ENCODE measurements at regions not wholly inside any gene's neighbourhood (a gene's known extent, or its start where the extent isn't known, plus 50 kb on each side); places are given as distances from the start of the nearest gene placed in this dataset.
"Not testable (repeated sequence)": the region's sequence is repeated elsewhere in the genome, so short reads cannot be mapped to it uniquely, and the experiment has no call there.

DNA sequence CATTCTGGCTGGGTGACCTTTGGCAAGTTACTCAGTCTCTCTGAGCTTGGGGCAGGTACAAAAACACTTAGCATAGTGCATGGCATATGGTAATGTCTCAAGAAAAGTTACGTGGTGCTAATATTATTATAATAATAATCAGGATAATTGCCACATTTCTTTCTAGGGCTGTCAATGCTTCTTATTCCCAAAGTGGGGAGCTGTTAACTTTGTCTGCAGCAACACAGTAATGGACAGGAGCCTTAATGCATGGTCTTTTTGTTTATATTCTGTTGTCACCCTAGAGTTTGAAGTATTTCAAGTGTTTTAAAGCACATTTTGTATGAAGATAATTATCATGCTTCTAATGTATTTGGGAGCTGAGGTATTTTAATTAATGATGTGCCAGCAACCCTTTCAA lies 121.8 kb downstream of the FHIP1A start:
- no peak for DNase-seq (ENCODE audit: low spot score)
- H3K4me1 Mint-ChIP-seq (ENCODE audit: low read depth in 2 of 2), result no peaks in the 10 kb centered on the region
- H3K4me3 Mint-ChIP-seq, result no peak overlapping the region
- no peaks in the 10 kb centered on the region for H3K36me3 Mint-ChIP-seq
- peaks cover 3 to 7% of the 10 kb centered on the region in 2 donors for H3K27me3 Mint-ChIP-seq
- ATAC-seq, result no peak
- no peak overlapping the region for H3K27ac Mint-ChIP-seq
- no peaks in the 10 kb centered on the region for H3K9me3 Mint-ChIP-seq

DNA sequence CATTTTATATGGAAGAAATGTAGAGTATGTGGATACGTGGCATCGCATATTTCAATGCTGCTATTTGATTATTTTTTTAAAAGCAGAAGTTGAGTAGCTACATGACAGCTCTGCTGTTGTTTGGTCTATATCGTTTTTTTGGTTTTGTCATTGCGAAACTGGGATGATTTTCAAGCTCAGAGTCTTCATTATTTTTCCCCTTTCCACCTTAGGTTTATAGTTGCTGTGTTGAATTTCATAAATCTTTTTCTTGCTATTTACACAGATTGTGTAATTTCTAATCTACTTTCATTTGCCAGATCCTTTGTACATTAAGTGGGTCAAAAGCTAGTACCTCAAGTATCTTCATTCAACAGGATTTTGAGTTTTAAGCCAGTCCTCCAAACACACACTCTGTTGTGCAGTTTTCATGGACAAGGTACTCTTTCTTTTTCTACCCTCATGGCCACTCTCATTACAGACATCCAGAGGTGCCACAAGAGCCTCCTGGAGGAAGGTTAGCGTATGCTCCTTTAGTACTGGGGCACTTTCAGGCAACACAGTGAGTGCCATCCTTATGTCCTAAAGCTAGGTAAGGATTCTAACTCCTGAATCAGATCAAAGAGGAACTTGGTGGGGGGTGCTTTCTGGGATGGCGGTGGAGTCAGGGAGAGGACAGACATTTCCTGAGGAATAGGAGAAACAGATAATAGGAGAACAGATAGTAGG lies 123.2 kb downstream of the FHIP1A start:
- Mint-ChIP-seq H3K36me3 (no peaks in the 10 kb centered on the region), H3K9me3 (no peaks in the 10 kb centered on the region), H3K4me3 (no peak overlapping the region), H3K4me1 (ENCODE audit: low read depth in 2 of 2) (no peaks in the 10 kb centered on the region), H3K27ac (no peak overlapping the region), H3K27me3 (peaks cover 5 to 15% of the 10 kb centered on the region in 2 donors)
- DNase-seq (ENCODE audit: low spot score) (no peak), ATAC-seq (no peak)

DNA sequence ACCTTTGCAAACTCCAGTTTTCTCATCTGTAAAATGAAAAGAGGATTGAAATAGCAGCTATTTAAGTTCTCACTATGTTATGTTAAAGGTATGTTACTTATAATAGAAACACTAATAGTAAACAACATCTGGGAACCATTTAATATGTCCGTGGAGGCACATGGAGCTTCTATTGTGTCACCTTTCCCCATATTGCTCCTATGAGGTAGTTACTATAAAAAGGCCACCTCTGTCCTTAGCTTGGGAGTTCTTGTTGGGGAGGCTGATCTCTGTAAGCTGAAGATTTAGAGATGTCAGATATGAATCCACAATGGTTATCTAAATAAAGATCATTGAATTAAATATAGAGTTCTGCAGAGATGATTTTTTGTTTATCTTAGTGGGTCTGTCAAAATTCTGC lies 125.2 kb downstream of the FHIP1A start:
- Mint-ChIP-seq H3K9me3 (no peaks in the 10 kb centered on the region), H3K36me3 (no peaks in the 10 kb centered on the region), H3K4me1 (ENCODE audit: low read depth in 2 of 2) (no peaks in the 10 kb centered on the region), H3K4me3 (no peak overlapping the region), H3K27ac (no peak overlapping the region), H3K27me3 (peaks cover 5 to 20% of the 10 kb centered on the region in 2 donors)
- ATAC-seq, result no peak
- DNase-seq (ENCODE audit: low spot score), result no peak

DNA sequence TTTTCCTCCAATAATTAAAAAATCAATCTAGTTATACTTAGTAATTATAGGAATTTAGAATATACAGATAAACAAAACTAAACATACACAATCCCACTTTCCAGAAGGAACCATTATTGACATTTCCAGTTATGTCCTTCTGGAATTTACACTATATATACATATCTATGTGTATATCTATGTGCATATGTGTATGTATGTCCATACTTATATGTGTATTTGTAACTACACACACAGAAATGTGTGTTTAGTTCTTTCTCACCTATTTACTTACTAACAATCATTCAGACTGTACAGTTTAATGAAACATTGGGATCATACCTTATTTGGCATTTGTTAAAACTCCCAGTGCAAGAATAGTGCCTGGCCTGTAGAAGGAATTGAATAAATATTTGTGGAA lies 126.4 kb downstream of the FHIP1A start:
- H3K36me3 Mint-ChIP-seq, result no peaks in the 10 kb centered on the region
- H3K4me1 Mint-ChIP-seq (ENCODE audit: low read depth in 2 of 2), result no peaks in the 10 kb centered on the region
- no peak overlapping the region for H3K4me3 Mint-ChIP-seq
- H3K9me3 Mint-ChIP-seq, result no peaks in the 10 kb centered on the region
- no peak overlapping the region for H3K27ac Mint-ChIP-seq
- DNase-seq (ENCODE audit: low spot score) (no peak), ATAC-seq (no peak)
- H3K27me3 Mint-ChIP-seq, result peaks cover 5 to 20% of the 10 kb centered on the region in 2 donors

DNA sequence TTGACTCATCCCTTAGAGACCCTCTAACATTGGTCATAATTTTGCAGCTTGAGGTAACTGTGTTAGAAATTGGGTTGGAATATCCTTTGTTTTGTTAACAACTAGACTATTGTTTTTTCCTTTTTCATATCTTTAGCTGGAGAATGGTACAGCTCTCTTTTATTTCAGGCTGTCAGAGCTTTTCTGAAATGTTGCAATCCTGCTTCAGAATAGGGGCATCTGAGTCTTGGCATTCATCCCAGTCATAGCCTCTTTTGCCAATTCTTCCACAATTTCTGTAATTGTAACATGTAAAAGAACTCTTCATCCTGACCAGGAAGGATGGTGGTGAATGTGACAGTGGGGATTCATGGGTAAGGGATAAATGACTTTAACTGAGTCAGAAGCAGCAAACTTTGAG lies 128.7 kb downstream of the FHIP1A start:
- H3K36me3 Mint-ChIP-seq, result no peaks in the 10 kb centered on the region
- H3K4me3 Mint-ChIP-seq, result no peak overlapping the region
- peaks cover 5 to 27% of the 10 kb centered on the region in 2 donors for H3K27me3 Mint-ChIP-seq
- H3K27ac Mint-ChIP-seq, result no peak overlapping the region
- ATAC-seq, result no peak
- H3K9me3 Mint-ChIP-seq, result no peaks in the 10 kb centered on the region
- no peaks in the 10 kb centered on the region for H3K4me1 Mint-ChIP-seq (ENCODE audit: low read depth in 2 of 2)
- DNase-seq (ENCODE audit: low spot score), result no peak

DNA sequence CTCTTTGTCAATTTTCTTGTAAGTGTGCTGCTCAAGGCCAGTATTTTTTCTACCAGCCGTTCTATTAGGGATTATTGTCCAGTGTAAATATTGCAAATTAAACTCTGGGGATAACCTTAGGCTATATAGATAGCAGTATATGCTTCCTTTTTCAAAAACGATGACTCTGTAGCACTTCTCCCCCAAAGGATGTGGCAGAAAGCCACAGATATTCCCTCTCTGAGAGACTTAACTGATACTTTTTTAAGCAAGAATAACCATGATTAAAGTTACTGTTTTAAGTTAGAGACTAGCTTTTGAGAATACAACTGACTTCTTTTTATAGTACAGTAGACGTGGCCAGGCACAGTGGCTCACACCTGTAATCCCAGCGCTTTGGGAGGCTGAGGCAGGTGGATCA lies 130.0 kb downstream of the FHIP1A start:
- ATAC-seq, result no peak

DNA sequence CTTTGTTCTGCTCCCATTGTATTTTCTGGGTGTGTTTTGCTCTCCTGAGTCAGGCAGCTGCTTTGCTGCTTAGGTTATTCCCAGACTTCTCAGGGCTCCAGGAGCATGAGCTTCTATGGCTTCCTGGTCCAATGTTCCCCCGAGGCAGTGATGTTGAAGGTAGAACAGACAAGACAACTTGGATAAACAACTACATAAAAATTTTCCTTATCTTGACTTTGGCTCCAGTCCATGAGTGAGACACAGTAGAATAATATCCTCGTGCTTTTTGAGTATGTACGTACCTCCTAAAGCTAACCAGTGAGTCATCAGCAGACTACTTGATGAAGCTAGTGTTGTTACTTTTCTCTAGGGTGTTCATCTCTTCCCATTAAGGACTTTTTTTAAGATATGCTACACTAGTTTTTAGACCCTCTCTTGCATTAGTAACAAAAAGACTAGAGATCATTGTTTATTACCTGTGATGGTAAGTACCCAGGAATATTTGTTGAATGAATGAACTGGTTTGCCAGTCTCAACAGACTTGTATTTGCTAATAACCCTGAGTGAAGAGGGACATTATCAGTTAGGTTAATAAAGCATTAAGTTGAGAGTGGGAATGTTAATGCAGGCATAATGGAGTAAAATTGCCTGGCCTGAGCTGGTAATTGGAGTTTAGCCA lies 131.9 kb downstream of the FHIP1A start:
- ATAC-seq, result no peak
- Mint-ChIP-seq H3K9me3 (no peaks in the 10 kb centered on the region), H3K27ac (no peak overlapping the region), H3K4me3 (no peak overlapping the region), H3K27me3 (peaks cover 5 to 26% of the 10 kb centered on the region in 2 donors), H3K36me3 (no peaks in the 10 kb centered on the region), H3K4me1 (ENCODE audit: low read depth in 2 of 2) (no peaks in the 10 kb centered on the region)
- DNase-seq (ENCODE audit: low spot score), result no peak

More for the DNA sequence above, 130.0 kb downstream of the FHIP1A start:
- no peaks in the 10 kb centered on the region for H3K4me1 Mint-ChIP-seq (ENCODE audit: low read depth in 2 of 2)
- H3K27me3 Mint-ChIP-seq, result peaks cover 5 to 27% of the 10 kb centered on the region in 2 donors
- H3K9me3 Mint-ChIP-seq, result no peaks in the 10 kb centered on the region
- DNase-seq (ENCODE audit: low spot score), result no peak
- H3K4me3 Mint-ChIP-seq, result no peak overlapping the region
- H3K27ac Mint-ChIP-seq, result no peak overlapping the region
- no peaks in the 10 kb centered on the region for H3K36me3 Mint-ChIP-seq

DNA sequence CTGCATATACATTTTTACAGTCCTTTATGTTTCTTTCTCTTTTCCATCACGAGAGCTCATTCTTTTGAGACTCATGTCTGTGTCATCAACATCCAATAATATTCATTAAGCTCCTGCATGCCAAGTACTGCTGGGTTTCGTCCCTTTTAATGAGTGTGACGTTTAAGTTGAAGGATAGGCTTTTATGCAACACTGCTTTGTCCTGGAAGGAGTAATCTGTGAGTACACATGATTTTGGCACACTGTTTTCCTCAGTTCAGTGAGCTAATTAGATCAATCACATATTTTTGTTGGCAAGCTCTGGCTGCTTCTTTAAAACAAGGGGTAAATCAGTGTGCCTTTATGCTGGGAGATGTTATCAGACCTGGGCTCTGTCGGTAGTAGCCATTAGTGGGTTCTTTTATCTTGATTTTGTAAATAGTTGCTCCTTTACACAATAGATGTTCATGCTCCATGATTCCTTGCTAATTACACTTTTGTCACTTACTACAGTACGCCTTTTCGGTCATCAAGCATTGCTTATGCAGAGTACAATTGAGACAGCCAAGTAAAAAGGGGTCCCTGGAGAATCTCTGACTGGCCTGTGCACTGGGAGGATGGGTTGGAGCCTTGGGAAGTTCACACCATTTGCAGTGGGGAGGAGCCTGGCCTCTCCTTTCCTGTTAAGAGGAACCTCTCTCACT lies 132.6 kb downstream of the FHIP1A start:
- Mint-ChIP-seq H3K9me3 (peaks cover 4% of the 10 kb centered on the region), H3K36me3 (no peaks in the 10 kb centered on the region), H3K27me3 (peaks cover 4 to 19% of the 10 kb centered on the region in 2 donors), H3K4me3 (no peak overlapping the region), H3K4me1 (ENCODE audit: low read depth in 2 of 2) (no peaks in the 10 kb centered on the region), H3K27ac (no peak overlapping the region)
- no peak for DNase-seq (ENCODE audit: low spot score)
- no peak for ATAC-seq

DNA sequence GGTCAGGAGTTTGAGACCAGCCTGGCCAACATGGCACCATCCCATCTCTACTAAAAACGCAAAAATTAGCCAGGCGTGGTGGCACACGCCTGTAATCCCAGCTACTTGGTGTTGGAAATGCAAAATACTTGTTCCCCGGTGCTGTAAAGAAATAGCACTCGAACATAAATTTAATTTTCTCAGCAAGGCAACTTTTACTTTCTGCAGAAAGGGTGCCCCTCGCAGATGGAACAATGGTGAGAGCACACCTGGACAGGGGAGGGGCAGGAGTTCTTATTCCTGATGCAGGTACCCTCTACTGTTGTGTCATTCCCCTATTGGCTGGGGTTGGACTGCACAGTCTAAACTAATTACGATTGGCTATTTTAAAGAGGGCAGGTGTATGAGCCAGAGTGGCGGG lies 139.7 kb downstream of the FHIP1A start:
- DNase-seq (ENCODE audit: low spot score) (no peak), ATAC-seq (no peak)
- Mint-ChIP-seq H3K27me3 (peaks cover 0 to 2% of the 10 kb centered on the region in 2 donors), H3K4me3 (no peak overlapping the region), H3K36me3 (peaks cover 6% of the 10 kb centered on the region), H3K4me1 (ENCODE audit: low read depth in 2 of 2) (no peaks in the 10 kb centered on the region), H3K27ac (no peak overlapping the region), H3K9me3 (peaks cover 8% of the 10 kb centered on the region)

DNA sequence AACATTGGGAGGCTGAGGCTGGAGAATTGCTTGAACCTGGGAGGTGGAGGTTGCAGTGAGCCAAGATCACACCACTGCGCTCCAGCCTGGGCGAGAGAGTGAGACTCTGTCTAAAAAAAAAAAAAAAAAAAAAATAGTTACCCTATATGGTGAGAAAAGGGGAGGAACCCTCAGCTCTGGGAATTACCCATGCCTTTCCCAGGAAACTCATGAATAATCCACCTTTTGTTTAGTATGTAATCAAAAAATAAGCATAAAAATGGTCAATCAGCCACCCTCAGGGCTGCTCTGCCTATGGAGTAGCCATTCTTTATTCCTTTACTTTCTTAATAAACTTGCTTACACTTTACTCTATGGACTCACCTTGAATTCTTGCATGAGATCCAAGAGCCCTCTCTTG lies 140.4 kb downstream of the FHIP1A start:
- ATAC-seq; H3K27me3 Mint-ChIP-seq; H3K27ac Mint-ChIP-seq; H3K9me3 Mint-ChIP-seq; DNase-seq (ENCODE audit: low spot score); H3K4me1 Mint-ChIP-seq (ENCODE audit: low read depth in 2 of 2); H3K4me3 Mint-ChIP-seq; H3K36me3 Mint-ChIP-seq: not testable (repeated sequence)

DNA sequence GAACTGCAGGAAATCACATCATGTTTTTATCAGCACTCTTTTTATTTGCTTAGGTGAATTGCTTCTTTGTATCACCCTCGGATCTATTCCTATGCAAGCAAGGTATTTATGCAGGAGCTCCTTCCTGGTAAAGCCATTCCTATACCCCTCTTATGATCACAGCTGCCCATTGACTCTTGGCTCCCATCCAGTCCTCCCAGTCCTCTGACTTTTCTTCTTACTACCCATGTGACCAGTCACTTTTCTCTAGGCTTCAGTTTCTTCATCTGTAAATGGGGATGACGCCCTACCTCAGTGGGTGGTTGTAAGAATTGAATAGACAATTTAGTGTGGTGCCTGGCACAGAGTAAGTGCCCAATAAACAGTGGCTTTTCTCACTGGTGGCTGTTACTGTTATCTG lies 144.9 kb downstream of the FHIP1A start:
- peaks cover 4% of the 10 kb centered on the region for H3K36me3 Mint-ChIP-seq
- H3K4me1 Mint-ChIP-seq (ENCODE audit: low read depth in 2 of 2), result no peaks in the 10 kb centered on the region
- peaks cover 5 to 11% of the 10 kb centered on the region in 2 donors for H3K27me3 Mint-ChIP-seq
- DNase-seq (ENCODE audit: low spot score) (no peak), ATAC-seq (no peak)
- H3K27ac Mint-ChIP-seq, result no peak overlapping the region
- no peak overlapping the region for H3K4me3 Mint-ChIP-seq
- H3K9me3 Mint-ChIP-seq, result peaks cover 3% of the 10 kb centered on the region

DNA sequence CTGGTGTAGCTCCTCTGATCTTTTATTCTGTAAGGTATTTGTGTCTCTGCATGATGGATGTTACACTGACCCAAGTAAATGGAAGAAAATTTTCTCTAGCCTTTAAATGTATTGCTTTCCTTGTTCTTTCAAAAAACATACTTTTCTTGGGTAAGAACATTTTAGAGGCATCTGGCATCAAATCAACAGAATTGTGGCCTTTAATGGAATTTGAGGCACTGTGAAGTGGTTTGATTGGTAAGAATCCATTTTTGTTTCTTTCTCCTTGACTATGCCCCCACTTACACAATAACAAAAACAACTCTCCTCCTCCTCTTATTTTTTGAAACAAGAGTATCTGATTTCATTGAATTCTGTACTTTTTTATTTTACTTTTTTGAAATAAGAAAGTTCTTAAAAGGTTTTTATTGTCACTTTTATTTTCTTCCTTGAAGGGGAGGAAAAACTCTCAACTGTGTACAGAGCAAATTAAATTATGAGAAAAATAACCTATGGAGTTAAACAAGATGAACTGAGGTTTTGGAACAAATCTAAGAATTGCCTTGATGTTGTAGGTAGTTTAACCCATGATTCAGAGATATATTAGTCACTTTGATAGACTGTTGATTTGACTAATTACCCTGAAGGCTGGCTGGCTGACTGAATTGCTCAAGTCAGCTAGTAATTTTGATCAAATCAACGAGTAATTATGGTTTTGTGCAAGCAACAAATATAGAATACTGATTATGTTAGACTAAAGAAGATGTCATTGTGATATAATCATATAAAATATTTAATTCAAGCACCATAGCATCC lies 146.4 kb downstream of the FHIP1A start:
- DNase-seq (ENCODE audit: low spot score) (no peak), ATAC-seq (no peak)
- H3K36me3 Mint-ChIP-seq, result no peaks in the 10 kb centered on the region
- no peaks in the 10 kb centered on the region for H3K4me1 Mint-ChIP-seq (ENCODE audit: low read depth in 2 of 2)
- no peak overlapping the region for H3K27ac Mint-ChIP-seq
- no peak overlapping the region for H3K4me3 Mint-ChIP-seq
- no peaks in the 10 kb centered on the region for H3K9me3 Mint-ChIP-seq
- H3K27me3 Mint-ChIP-seq, result peaks cover 5 to 11% of the 10 kb centered on the region in 2 donors

DNA sequence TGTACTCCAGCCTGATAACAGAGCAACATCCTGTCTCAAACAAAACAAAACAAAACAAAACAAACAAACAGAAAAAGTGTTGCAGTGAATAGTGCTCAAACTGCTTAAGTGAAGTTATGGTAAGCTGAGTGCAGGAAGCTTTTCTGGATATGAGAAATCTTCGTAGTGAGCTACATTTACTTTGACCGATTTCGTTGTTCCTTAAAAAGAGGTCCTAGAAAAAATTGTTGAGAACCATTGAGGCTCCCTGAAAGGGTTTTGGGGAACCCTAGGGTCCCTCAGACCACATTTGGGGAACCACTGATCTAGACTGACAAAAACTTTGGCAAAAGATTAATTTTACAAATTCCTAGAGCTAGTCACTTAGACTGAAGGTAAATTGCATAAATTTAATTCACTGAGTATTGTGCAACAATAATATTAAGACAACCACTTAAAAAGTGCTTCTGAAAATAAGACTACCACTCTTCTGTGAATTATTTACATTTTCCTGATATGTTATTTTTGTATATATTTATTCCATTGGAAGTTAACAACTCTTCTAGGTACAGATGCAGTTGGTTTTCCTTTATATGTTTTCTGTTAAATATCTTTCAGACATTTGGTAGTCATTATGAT lies 149.6 kb downstream of the FHIP1A start:
- Mint-ChIP-seq H3K9me3 (no peaks in the 10 kb centered on the region), H3K27ac (no peak overlapping the region), H3K4me3 (no peak overlapping the region), H3K36me3 (no peaks in the 10 kb centered on the region), H3K4me1 (ENCODE audit: low read depth in 2 of 2) (no peaks in the 10 kb centered on the region), H3K27me3 (peaks cover 8 to 25% of the 10 kb centered on the region in 2 donors)
- ATAC-seq (no peak), DNase-seq (ENCODE audit: low spot score) (no peak)
